ENCODE measurements at regions not wholly inside any gene's neighbourhood (a gene's known extent, or its start where the extent isn't known, plus 50 kb on each side); places are given as distances from the start of the nearest gene placed in this dataset.
"Not testable (repeated sequence)": the region's sequence is repeated elsewhere in the genome, so short reads cannot be mapped to it uniquely, and the experiment has no call there.

DNA sequence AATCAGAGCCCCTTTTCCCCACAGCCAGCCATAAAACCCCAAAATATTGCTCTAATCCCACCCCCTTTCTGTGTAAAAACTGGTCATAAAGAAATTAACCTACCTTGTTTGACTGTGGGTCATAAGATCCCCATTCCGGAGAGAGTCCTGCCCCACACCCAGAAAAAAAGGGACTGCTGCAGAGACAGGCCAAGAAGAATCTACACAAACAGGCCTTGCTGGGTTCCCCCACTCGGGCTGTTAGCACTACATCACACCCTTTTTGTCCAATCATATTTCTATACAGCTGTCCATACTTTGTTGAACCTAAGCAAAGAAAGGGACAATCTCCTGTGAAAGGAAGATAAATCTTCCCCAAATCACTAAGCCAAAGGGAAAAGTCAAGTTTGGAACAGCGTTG is 84.4 kb upstream of the MFGE8 start:
- no peak for DNase-seq

DNA sequence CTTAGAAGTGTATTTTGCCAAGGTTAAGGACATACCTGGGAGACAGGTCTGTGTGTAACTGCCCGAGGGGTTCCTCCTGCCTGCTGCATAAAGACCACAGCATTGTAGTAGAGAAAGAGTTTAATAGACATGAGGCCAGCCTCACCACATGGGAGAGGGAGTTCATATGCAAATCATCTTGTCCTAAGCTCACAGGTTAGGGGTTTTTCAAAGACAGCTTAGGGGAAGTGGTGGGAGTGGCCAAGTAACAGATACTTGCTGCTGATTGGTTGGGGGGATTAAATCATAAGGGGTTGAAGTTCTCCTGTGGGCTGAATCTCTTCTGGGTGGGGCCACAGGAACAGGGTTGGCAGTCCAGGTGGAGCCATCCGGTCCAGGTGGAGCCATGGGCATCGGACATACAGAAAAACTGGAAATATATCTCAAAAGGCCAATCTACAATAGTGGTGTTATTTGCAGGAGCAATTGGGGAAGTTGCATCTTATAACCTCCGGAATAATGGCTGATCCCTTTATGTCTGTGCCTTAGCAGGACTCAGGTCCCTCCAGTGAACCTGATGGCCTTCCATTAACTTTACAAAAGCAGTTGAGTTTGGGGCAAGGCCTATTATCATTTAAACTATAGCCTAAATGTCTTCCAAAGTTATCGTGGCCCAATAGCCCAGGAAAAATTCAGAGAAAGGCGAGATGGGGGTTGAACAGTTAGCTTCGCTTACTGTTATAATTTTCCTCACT is 86.0 kb upstream of the MFGE8 start:
- DNase-seq = no peak

DNA sequence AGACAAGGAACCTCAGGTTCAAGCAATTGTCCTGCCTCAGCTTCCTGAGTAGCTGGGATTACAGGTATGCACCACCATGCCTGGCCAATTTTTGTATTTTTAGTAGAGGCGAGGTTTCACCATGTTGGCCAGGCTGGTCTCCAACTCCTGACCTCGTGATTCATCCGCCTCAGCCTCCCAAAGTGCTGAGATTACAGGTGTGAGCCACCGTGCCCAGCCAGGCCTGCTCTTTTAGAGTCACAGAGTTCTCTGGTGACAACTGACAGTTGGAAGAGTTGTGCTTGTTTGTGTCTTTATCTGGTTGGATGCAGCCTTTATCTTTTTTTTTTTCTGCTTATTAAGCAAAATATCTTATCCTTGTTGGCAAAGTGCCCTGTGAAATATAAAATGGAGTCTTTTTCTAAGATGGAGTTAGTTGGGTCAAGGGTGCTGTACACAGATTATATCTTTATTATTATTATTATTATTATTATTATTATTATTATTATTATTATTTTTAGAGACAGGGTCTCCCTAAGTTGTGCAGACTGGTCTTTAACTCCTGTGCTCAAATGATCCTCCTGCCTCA is 86.5 kb upstream of the ABHD2 start:
- peak; percentile 58 for DNase-seq

DNA sequence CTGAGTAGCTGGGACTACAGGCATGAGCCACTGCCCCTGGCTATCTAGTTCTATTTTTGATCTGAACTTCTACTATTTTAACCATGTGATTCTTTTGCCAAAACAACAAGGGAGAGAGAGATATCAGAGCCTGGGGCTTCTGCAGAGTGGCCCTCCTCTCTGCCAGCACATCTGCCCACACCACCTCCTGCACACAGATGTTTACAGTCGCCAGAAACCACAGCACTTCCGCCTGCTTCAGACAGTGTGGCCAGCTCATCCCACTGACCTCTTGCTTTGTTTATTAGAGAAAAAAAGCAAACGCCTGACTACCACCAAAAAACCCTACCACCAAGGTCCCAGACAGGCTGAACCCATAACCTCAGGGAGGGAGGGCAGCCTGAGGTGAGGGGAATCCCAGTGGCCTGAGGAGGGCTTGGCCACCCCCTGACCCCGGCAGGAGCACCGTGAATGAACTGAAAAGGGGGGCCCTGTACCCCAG is 85.9 kb upstream of the ABHD2 start:
- peak; percentile 91 for DNase-seq

DNA sequence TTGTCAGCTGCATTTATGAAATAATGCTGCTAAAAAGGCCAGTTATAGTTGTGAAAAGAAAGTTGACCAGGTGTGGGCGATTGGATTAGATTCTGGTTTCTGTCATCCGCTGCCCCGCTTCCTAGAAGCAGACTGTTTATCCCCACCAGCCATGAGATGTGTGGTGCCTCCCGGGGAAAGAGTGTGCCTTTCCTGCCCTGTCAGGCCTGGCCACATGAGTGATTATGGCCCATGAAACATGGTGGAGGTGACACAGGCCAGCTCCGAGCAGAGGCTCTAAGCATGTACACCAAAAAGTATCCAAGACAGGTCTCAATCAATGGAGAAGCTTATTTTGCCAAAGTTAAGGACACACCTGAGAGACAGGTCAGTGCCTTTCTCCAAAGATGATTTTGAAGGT is 85.4 kb upstream of the ABHD2 start:
- peak; percentile 11 for DNase-seq

DNA sequence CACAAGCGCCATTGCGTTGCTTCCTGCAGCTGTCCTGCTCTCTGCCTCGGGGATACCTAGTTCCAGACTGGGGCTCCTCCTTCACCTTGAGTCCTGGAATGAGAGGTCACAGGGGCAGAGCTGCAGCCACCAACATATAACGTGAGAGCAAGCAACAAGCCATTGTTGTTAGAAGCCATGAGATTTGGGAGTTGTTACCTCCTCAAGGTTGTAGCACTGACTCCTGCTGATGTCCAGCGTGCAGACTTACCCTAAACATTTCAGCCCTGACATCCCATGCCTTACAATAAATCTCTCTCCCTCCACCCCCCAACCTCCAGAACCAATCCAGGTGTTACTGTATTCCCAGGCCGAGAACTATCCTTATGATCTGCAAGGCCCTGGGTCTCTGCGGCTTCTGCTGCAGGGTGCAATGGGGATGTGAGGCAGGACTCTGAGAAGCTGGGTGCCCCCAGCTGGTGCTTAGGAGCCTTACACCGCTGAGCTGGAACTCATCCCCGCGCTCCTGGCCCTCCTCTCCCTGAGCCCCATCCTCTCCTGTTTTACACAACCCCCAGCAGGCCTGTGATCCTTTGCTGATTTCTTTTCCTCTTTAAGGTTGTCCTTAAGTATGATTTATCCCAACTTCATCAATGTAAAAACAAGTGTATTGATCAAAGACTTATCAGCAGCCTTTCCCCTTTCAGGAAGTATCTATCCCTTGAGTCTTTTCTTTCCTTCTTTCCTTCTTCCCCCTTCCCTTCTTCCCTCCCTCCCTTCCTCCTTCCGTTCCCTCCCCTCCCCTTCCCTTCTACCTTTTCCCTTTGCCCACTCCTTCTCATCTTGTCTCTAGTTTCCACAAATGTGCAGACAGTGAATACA is 84.2 kb upstream of the ABHD2 start:
- DNase-seq = peak; percentile 61

DNA sequence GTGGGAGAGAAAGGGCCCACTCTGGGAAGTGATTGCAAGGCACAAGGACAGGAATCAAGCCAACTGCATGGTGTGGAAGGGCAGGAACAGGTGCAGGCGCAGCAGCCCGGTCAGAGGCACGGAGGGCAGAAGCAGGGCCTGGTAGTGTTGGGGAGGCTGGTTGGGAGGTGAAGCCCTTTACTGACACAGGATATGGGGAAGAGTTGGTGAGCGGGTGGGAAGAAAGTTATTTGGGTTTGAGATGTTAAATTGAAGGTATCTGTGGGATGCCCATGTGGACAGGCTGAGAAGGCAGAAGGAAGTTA is 83.6 kb upstream of the ABHD2 start:
- DNase-seq = no peak

DNA sequence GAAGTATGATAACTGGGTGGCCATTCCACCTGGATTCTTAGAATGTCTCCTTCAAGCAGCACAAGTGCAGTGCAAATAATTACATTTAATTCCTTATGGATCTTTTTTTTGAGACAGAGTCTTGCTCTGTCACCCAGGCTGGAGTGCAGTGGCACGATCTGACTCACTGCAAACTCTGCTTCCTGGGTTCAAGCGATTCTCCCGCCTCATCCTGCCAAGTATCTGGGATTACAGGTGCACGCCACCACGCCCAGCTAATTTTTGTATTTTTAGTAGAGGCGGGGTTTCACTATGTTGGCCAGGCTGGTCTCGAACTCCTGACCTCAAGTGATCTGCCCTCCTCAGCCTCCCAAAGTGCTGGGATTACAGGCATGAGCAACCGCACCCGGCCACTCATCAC is 80.7 kb upstream of the ABHD2 start:
- not testable (repeated sequence) for DNase-seq

DNA sequence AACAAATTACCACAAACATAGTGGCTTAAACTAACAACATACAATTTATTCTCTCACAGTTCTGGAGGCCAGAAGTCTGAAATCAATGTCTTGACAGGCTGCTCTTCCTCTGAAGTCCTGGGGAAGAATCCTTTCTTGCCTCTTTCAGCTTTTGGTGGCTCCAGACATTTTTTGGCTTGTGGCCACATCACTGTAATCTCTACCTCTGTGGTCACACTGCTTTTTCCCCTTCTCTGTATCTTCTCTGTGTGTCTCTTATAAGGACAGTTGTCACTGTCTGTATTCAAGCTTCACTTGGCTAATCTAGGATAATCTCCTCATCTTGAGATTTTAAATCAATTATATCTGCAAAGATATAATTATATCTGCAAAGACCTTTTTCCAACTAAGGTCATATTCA is 80.3 kb upstream of the ABHD2 start:
- DNase-seq = peak; percentile 27

DNA sequence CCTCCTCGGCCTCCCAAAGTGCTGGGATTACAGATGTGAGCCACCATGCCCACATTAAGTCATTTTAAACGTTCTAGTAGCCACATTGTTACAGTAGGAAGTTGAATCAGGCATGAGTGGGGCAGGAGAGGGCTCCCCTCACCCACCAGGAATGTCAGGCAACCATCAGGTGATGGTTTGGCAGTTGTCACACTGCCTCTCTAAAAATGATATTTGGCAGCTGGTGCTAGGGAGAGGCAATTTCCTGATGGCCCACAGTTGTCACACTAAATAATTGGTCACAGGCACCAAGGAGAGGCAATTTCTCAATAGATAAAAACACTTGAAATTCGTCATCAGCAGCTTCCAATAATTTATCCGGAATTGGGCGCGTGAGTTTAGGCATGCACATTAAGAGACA is 79.2 kb upstream of the ABHD2 start:
- DNase-seq = no peak

DNA sequence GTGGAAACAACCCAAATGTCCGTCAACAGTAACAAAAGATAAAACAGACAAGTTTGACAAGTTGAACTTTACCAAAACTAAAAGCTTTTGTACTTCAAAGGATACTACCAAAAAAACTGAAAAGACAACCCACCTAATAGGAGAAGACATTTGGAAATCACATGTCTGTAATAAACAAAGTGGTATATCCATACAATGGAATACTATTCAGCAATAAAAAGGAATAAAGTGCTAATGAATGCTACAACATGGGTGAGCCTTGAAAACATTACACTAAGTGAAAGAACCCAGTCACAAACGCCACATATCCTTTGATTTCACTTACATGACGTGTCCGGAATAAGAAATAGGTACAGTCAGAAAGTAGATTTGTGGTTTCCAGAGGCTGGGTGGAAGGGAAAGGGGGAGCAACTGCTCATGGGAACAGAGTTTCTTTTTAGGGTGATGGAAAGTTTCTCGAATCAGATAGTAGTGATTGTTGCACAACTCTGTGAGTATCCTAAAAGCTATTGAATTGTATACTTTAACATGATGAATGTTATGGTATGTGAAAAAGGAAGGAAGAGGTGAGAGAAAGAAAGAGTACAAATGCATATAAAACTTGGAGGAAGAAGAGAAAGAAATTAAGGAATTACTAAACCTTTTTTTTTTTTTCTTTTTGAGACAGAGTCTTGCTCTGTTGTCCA is 72.7 kb upstream of the ABHD2 start:
- no peak for DNase-seq

DNA sequence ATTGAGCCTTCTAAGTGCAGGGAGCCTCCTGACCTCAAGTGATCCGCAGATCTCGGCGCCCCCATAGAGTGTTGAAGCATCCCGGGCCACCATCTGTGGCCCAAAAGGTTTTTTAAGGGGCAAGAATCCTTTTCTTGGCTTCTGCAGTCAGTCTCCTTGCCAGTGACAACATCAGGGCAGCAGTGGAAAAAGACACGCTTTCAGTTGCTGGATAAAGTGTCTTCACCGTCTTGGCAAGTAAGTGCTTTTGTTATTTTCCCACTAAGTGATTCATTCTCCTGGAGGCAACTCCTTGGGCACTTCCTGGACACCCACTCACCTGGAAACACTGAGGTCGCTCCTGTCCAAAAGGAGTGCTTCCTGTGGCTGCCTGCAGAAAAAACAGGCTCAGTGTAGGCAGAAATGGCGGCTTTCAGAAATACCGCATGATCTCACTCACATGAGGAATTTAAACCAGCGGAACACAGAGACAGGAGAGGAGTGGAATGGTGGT is 71.7 kb upstream of the ABHD2 start:
- no peak for DNase-seq

DNA sequence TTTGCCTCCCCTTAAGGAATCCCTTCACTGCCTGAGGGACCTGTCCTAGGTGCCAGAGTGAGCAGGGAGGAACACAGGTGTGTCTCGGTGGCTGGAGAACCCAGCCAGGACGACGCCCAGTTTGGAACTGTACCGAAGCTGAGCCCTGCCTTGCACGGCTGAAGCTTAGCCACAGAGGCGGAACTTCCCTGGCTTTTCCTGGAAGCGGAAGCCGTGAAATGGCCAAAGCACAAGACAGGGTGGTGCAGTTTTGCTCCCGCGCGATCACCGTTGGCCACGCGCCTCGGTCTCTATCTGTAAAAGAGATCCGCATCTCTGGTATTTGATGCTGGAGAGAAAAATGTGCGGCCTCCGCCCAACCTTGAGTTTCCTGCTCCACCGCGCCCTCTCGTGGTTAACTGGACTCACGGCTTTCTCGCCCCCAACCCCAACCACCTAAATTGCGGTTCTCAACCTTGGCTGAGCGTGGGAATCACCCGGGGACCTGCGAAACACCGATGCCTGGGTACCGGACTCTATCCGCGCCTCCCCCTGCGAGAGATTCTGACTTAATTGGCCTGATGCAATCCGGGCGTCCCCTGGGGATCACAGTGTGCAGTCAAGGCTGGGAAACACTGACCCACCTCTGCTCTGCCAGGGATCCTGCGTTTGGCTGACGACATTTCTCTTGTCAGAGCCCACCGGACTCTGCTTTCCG is 70.7 kb upstream of the ABHD2 start:
- peak; percentile 88 for DNase-seq

DNA sequence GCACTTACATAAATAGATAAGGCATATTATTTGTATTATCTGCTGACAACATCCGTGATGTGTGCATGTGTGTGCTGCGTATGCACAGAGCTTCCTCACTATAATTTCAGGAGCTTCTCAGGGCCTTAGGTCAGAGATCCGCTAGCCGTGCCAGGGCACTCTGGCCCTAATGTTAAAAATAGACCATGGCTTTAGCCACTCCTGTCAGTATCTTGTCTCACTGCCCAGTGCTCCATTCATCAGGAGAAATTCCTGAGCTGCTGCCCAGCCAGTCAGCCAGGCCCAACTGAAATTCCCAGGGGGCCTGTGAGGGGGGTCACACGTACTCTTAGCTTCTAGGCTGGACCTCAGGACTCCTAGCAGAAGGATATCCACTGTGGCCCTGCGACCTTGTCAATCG is 70.0 kb upstream of the ABHD2 start:
- DNase-seq = no peak

DNA sequence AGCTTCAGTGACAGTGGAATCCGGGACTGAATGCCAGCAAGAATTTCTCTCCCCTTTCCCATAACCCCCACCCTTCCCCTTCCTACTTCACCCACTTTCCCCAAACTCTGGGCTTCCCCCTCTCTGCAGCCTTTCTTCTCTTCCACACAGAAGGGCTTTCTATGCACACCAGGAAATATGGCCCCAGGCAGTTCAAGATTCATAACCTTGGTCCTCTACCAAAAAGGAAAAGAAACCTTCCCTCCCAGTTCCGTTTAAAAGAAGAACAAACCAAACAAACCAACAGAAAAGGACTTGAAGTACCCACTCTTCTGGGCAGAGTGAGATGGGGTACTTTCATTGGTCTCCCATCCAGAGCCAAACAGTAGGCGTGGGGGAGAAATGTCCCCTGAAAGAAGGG is 68.8 kb upstream of the ABHD2 start:
- peak; percentile 20 for DNase-seq

DNA sequence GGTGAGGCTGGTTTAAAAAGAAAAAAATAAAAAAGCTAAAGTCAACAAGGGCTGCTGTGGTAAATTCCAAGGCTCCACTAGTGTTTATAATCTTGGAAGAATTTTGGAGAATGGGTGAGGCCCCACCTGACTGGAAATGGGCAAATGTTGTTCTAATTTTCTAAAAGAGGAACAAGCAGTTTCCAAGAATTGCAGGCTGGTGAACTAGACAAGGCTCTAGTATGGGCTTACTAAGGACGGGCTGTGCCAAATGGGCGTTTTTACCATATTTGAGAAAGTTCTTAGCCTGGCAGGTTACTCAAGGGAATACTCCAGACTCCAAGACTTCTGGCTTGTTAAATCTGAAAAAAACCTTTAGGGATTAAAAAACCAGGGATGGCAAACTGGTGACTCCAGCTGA is 67.0 kb upstream of the ABHD2 start:
- DNase-seq = peak; percentile 77

DNA sequence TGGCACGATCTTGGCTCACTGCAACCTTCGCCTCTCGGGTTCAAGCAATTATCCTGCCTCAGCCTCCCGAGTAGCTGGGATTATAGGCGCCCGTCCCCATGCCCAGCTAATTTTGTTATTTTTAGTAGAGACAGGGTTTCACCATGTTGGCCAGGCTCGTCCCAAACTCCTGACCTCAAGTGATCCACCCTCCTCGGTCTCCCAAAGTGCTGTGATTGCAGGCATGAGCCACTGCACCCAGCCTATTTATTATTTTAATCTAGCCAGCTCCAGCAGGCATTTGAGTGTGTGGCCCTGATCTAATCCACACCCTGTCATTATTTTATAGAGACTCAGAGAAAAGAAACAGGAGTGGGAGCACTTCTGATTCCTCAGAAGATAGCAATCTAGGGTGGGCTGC is 66.4 kb upstream of the ABHD2 start:
- DNase-seq = not testable (repeated sequence)

DNA sequence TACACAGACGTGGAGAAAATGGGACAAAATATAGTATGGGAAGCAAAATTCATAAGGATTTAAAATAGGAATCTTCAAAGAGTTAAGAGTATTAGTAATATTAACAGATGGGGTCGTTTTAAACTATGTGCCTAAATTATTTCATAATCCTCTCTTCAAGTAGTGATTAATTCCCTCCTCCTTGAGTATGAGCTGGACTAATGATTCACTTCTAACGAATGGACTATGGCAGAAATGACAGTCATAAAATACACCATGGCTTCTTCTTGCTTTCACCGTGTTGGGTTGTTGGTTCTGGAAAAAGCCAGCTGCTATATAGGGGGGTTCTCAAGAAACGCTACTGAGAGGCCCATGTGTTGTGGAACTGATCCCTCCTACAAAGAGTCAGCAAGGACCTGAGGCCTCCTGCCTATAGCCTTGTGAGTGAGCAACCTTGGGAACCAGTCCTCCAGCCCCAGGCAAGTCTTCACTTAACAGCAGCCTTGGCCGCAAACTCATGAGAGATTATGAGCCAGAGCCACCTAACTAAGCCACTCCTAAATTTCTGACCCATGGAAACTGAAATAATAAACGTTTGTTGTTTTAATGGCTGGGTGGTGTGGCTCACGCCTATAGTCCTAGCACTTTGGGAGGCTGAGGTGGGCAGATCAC is 64.8 kb upstream of the ABHD2 start:
- no peak for DNase-seq

DNA sequence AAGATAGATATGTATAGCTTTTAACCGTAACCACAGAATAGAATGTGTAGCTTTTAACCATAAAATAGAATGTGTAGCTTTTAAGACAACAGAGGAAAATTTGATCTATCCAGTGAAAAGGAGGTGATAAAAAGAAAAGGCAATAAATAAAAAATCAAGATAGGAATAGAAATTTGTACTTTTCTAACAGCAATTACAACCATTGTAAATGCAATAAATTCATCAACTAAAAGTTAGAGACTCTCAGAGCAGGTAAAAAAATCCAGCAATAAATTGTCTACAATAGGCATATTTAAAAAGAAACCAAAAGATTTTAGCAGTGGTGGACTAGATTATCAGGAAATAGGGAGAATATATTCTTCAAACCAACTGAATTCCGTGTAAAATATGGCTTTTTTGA is 63.8 kb upstream of the ABHD2 start:
- no peak for DNase-seq

DNA sequence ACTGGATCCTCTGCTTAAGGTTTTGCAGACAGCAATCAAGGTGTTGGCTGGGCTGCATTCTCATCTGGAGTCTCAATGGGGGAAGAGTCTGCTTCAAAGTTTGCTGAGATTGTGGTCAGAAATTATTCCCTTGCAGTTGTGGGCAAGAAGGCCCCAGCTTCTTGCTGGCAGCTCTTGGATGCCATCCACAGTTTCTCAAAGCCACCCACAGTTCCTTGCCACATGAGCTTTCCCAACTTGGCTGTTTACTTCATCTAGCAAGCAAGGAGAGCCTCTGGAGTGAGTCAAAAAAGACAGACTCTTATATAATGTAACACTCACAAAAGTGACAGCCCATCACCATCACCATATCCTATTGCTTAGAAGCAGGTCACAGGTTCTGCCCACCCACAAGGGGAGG is 62.1 kb upstream of the ABHD2 start:
- no peak for DNase-seq

DNA sequence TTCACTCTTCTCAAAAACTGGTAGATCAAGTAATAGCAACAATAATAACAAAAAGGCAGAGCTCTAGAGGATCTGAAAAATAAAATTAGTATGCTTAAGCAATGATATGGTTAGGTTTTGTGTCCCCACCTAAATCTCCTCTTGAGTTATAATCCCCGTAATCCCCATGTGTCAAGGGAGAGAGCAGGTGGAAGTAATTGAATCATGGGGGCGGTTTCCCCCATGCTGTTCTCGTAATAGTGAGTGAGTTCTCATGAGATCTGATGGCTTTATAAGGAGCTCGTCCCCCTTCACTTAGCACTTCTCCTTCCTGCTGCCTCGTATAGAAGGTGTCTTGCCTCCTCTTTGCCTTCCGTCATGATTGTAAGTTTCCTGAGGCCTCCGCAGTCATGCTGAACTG is 60.2 kb upstream of the ABHD2 start:
- DNase-seq = no peak

DNA sequence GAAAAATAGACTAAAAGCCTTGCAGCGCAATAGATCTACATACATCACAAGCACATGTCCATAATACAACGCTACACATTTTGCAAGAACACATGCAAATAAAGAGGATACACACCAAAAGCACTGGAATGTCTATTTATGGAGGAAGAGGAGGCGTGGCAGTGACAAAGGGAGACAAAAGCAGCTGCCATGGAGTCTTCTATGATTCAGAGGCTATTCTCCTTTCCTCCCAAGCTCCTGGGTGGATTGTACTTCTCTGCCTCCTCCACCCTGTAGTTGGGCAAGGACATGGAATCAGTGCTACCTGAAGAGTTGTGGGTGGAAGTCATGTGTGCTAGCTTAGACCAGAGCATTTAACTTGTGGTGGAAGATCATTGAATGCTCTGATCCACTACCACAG is 57.9 kb upstream of the ABHD2 start:
- no peak for DNase-seq

Data from hematopoietic multipotent progenitor cell treated with erythropoietin and hydrocortisone succinate and interleukin-3 and kit ligand, for 4 days (in vitro differentiated cells).